T-cell (primary cell): ENCODE measurements at regions not wholly inside any gene's neighbourhood (a gene's known extent, or its start where the extent isn't known, plus 50 kb on each side); places are given as distances from the start of the nearest gene placed in this dataset.

ENCODE experiments used
- ATAC-seq, 4 experiments: fragments of 200-7000 bp in 3 of 4; fragments of 150-1000 bp in 1 of 4; cut with Tn5 transposase; replicated peaks in 1 of 4; 1 replicate in 3 of 4; 2 replicates in 1 of 4; pipeline ENCODE4 v1.10.0; 2021; ENCODE audit warnings: moderate library complexity in 3 of 4, mild to moderate bottlenecking in 2 of 4, moderate number of reproducible peaks in 1 of 4
- CTCF ChIA-PET, 2 donors: fragments of 300-600 bp; sonication (Branson Sonifier 250); formaldehyde crosslinking; loops; one replicate each; lab custom pipeline; 2022; ENCODE audit warnings: antibody characterized with exemption in 2 of 2; lab: Charles Lee
- POLR2A ChIA-PET, 2 donors: fragments of 300-600 bp; sonication (Branson Sonifier 250); formaldehyde crosslinking; loops; one replicate each; lab custom pipeline; 2022; ENCODE audit warnings: antibody characterized with exemption in 2 of 2; lab: Charles Lee
- DNase-seq, 35 experiments: peaks; one replicate each; pipeline versions ENCODE4 v3.0.0 to v3.0.0-alpha.2; 2013 to 2023
- H3K27ac ChIP-seq: one replicate; pipeline ENCODE4 v1.5.1; 2013; ENCODE audit warnings: low read length
- H3K27me3 ChIP-seq, 2 experiments: replicated peaks in 1 of 2; 1 replicate in 1 of 2; 2 replicates in 1 of 2; pipeline versions ENCODE4 v1.6.1 to v1.7.0; 2013; ENCODE audit warnings: low read length in 1 of 2, mixed read lengths in 1 of 2; ENCODE audit not compliant: control insufficient read depth in 2 of 2, insufficient read depth in 2 of 2; ENCODE audit errors: extremely low read depth in 1 of 2
- H3K36me3 ChIP-seq, 2 donors: 1 replicate in 1 of 2; 2 replicates in 1 of 2; pipeline versions ENCODE4 v1.6.1 to v1.7.0; 2013; ENCODE audit warnings: low read length in 1 of 2; ENCODE audit not compliant: control insufficient read depth in 2 of 2, insufficient read depth in 1 of 2; ENCODE audit errors: extremely low read depth in 1 of 2
- H3K4me1 ChIP-seq, 2 experiments: 1 replicate in 1 of 2; 2 replicates in 1 of 2; pipeline versions ENCODE4 v1.6.1 to v1.7.0; 2013; ENCODE audit warnings: low read length in 2 of 2, mixed read lengths in 1 of 2; ENCODE audit not compliant: insufficient read depth in 2 of 2, control insufficient read depth in 1 of 2; ENCODE audit errors: extremely low read depth in 1 of 2
- H3K4me3 ChIP-seq, 2 donors: 1 replicate in 1 of 2; 2 replicates in 1 of 2; pipeline versions ENCODE4 v1.5.1 to v1.7.0; 2013; ENCODE audit warnings: mild to moderate bottlenecking in 2 of 2, low read length in 1 of 2, moderate library complexity in 1 of 2; ENCODE audit not compliant: control insufficient read depth in 1 of 2; ENCODE audit errors: extremely low read depth in 1 of 2
- H3K9me3 ChIP-seq: 2 replicates; pipeline ENCODE4 v1.7.0; 2013
- H3K27ac Mint-ChIP-seq, 2 donors: one replicate each; pipeline ENCODE4 v1.8.0; 2020 to 2021; ENCODE audit warnings: mild to moderate bottlenecking in 2 of 2, mixed read lengths in 2 of 2
- H3K27me3 Mint-ChIP-seq, 2 donors: one replicate each; pipeline ENCODE4 v1.8.0; 2021 to 2022; ENCODE audit warnings: mixed read lengths in 2 of 2
- H3K36me3 Mint-ChIP-seq: one replicate; pipeline ENCODE4 v1.8.0; 2021; ENCODE audit warnings: mixed read lengths
- H3K4me1 Mint-ChIP-seq, 3 donors: one replicate each; pipeline ENCODE4 v1.8.0; 2020 to 2022; ENCODE audit warnings: mixed read lengths in 3 of 3, mild to moderate bottlenecking in 1 of 3
- H3K4me3 Mint-ChIP-seq, 3 donors: one replicate each; pipeline ENCODE4 v1.8.0; 2020 to 2022; ENCODE audit warnings: mild to moderate bottlenecking in 3 of 3, mixed read lengths in 3 of 3, moderate library complexity in 3 of 3
- H3K9me3 Mint-ChIP-seq, 3 donors: one replicate each; pipeline ENCODE4 v1.8.0; 2020 to 2022; ENCODE audit warnings: mixed read lengths in 3 of 3
- WGBS: methylation state at CpG from one replicate; pipeline ENCODE4 v1.1.5; 2013; ENCODE audit warnings: missing lambda C conversion rate; ENCODE audit not compliant: insufficient coverage; 5-methylcytosine and 5-hydroxymethylcytosine counted together

GRCh38 chr15:98522127-98522526, 126.2 kb upstream of the IGF1R start:
- CTCF ChIA-PET, result interaction anchor here (0.6 to 1.7 kb wide), 9 partner anchors 9 to 361 kb away, joined by 3 to 5 read pairs (median 4); no protein-coding TSS in a partner anchor
- H3K27ac ChIP-seq, result no peak overlapping the region
- H3K36me3 ChIP-seq, result no peaks in the 10 kb centered on the region
- H3K9me3 ChIP-seq, result no peaks in the 10 kb centered on the region
- 66% methylated on average over 5 of the region's 5 CpGs for WGBS
- no peaks in the 10 kb centered on the region for H3K4me1 ChIP-seq
- H3K9me3 Mint-ChIP-seq, result no peaks in the 10 kb centered on the region
- H3K4me3 ChIP-seq, result no peak overlapping the region
- H3K27me3 ChIP-seq, result peaks cover 0 to 4% of the 10 kb centered on the region in 2 experiments
- H3K27ac Mint-ChIP-seq, result no peak overlapping the region
- peaks cover 5 to 7% (median 6%) of the 10 kb centered on the region in 3 donors for H3K4me1 Mint-ChIP-seq
- no peak for DNase-seq
- POLR2A ChIA-PET, result no interaction called here
- H3K27me3 Mint-ChIP-seq, result peaks cover 3 to 5% of the 10 kb centered on the region in 2 donors
- no peak overlapping the region for H3K4me3 Mint-ChIP-seq
- ATAC-seq, result no peak
- no peaks in the 10 kb centered on the region for H3K36me3 Mint-ChIP-seq

GRCh38 chr15:98523912-98524662, 124.3 kb upstream of the IGF1R start:
- Mint-ChIP-seq H3K27ac (no peak overlapping the region), H3K4me1 (peaks cover 2 to 4% (median 3%) of the 10 kb centered on the region in 3 donors), H3K36me3 (no peaks in the 10 kb centered on the region), H3K4me3 (no peak overlapping the region), H3K9me3 (no peaks in the 10 kb centered on the region), H3K27me3 (peaks cover 7% of the 10 kb centered on the region in 2 donors)
- Histone ChIP-seq H3K27ac (no peak overlapping the region), H3K27me3 (peaks cover 0 to 6% of the 10 kb centered on the region in 2 experiments), H3K4me3 (no peak overlapping the region), H3K36me3 (no peaks in the 10 kb centered on the region), H3K9me3 (no peaks in the 10 kb centered on the region), H3K4me1 (no peaks in the 10 kb centered on the region)
- ChIA-PET CTCF (interaction anchor here in 1 of 2 donors (0.7 kb wide), 2 partner anchors 555 to 1254 kb away, joined by 3 to 6 read pairs; no protein-coding TSS in a partner anchor), POLR2A (interaction anchor here in 1 of 2 donors (0.6 kb wide), 1 partner anchor 217 kb away, joined by 3 read pairs; no protein-coding TSS in a partner anchor)
- ATAC-seq (no peak), DNase-seq (no peak)
- 81% methylated on average over 7 of the region's 12 CpGs for WGBS

GRCh38 chr15:98524838-98525660, 123.3 kb upstream of the IGF1R start:
- Histone ChIP-seq H3K4me3 (no peak overlapping the region), H3K27me3 (peaks cover 0 to 9% of the 10 kb centered on the region in 2 experiments), H3K9me3 (no peaks in the 10 kb centered on the region), H3K4me1 (no peaks in the 10 kb centered on the region), H3K36me3 (no peaks in the 10 kb centered on the region), H3K27ac (no peak overlapping the region)
- ATAC-seq (no peak), DNase-seq (no peak)
- H3K27ac Mint-ChIP-seq, result no peak overlapping the region
- no peaks in the 10 kb centered on the region for H3K4me1 Mint-ChIP-seq
- no peak overlapping the region for H3K4me3 Mint-ChIP-seq
- H3K27me3 Mint-ChIP-seq, result peaks cover 13 to 15% of the 10 kb centered on the region in 2 donors
- no peaks in the 10 kb centered on the region for H3K36me3 Mint-ChIP-seq
- POLR2A ChIA-PET, result no interaction called here
- 72% methylated on average over 5 of the region's 10 CpGs for WGBS
- H3K9me3 Mint-ChIP-seq, result no peaks in the 10 kb centered on the region
- CTCF ChIA-PET, result no interaction called here

GRCh38 chr15:98525661-98526001, 122.7 kb upstream of the IGF1R start:
- WGBS, result 56% methylated on average over 11 of the region's 13 CpGs
- no peaks in the 10 kb centered on the region for H3K9me3 Mint-ChIP-seq
- H3K4me1 Mint-ChIP-seq, result no peaks in the 10 kb centered on the region
- H3K4me3 Mint-ChIP-seq, result no peak overlapping the region
- no peaks in the 10 kb centered on the region for H3K36me3 ChIP-seq
- H3K27me3 Mint-ChIP-seq, result peaks cover 14 to 17% of the 10 kb centered on the region in 2 donors
- ChIA-PET POLR2A (no interaction called here), CTCF (no interaction called here)
- ATAC-seq (no peak), DNase-seq (no peak)
- H3K27me3 ChIP-seq, result peaks cover 0 to 9% of the 10 kb centered on the region in 2 experiments
- H3K4me1 ChIP-seq, result no peaks in the 10 kb centered on the region
- no peak overlapping the region for H3K27ac ChIP-seq
- H3K27ac Mint-ChIP-seq, result no peak overlapping the region
- no peaks in the 10 kb centered on the region for H3K36me3 Mint-ChIP-seq
- no peaks in the 10 kb centered on the region for H3K9me3 ChIP-seq
- H3K4me3 ChIP-seq, result no peak overlapping the region

- Histone ChIP-seq H3K27ac (no peak overlapping the region), H3K4me3 (no peak overlapping the region), H3K36me3 (no peaks in the 10 kb centered on the region), H3K4me1 (no peaks in the 10 kb centered on the region), H3K9me3 (no peaks in the 10 kb centered on the region), H3K27me3 (peaks cover 0 to 9% of the 10 kb centered on the region in 2 experiments)
- WGBS, result 85% methylated on average over 7 of the region's 8 CpGs
- POLR2A ChIA-PET, result no interaction called here
- no peak overlapping the region for H3K27ac Mint-ChIP-seq
- H3K4me3 Mint-ChIP-seq, result no peak overlapping the region
- H3K9me3 Mint-ChIP-seq, result no peaks in the 10 kb centered on the region
- H3K36me3 Mint-ChIP-seq, result no peaks in the 10 kb centered on the region
- ATAC-seq, result no peak
- peaks cover 19% of the 10 kb centered on the region in 2 donors for H3K27me3 Mint-ChIP-seq
- CTCF ChIA-PET, result no interaction called here
- no peak for DNase-seq
- no peaks in the 10 kb centered on the region for H3K4me1 Mint-ChIP-seq
These were observed 122.2 kb upstream of the IGF1R start for GRCh38 chr15:98526094-98526493.

- Histone ChIP-seq H3K4me1 (no peaks in the 10 kb centered on the region), H3K9me3 (no peaks in the 10 kb centered on the region), H3K27ac (no peak overlapping the region), H3K4me3 (no peak overlapping the region), H3K27me3 (peaks cover 0 to 9% of the 10 kb centered on the region in 2 experiments), H3K36me3 (no peaks in the 10 kb centered on the region)
- Mint-ChIP-seq H3K4me3 (no peak overlapping the region), H3K9me3 (no peaks in the 10 kb centered on the region), H3K4me1 (no peaks in the 10 kb centered on the region), H3K27ac (no peak overlapping the region), H3K36me3 (no peaks in the 10 kb centered on the region), H3K27me3 (peaks cover 20 to 22% of the 10 kb centered on the region in 2 donors)
- CTCF ChIA-PET, result interaction anchor here in 1 of 2 donors (0.5 kb wide), 1 partner anchor 134 kb away, joined by 5 read pairs; no protein-coding TSS in a partner anchor
- ATAC-seq, result no peak
- no peak for DNase-seq
- POLR2A ChIA-PET, result interaction anchor here in 1 of 2 donors (0.9 kb wide), 1 partner anchor 15 kb away, joined by 3 read pairs; no protein-coding TSS in a partner anchor
- no CpG with 5 or more reads among the region's 8 CpGs for whole genome bisulfite sequencing
These were observed 120.2 kb upstream of the IGF1R start for GRCh38 chr15:98528046-98528725.
